ENCODE measurements at regions not wholly inside any gene's neighbourhood (a gene's known extent, or its start where the extent isn't known, plus 50 kb on each side); places are given as distances from the start of the nearest gene placed in this dataset.
"Not testable (repeated sequence)": the region's sequence is repeated elsewhere in the genome, so short reads cannot be mapped to it uniquely, and the experiment has no call there.

DNA sequence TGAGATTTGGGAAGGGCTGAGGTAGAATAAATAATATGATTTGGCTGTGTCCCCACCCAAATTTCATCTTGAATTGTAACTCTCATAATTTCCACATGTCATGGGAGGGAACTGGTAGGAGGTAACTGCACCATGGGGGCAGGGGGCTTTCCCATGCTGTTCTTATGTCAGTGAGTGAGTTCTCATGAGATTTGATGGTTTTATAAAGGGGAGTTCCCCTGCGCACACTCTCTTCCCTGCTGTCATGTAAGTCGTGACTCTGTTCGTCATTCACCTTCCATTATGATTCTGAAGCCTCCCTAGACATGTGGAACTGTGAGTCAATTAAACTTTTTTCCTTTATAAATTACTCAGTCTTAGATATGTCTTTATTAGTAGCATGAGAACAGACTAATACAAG, 115.5 kb upstream of the STARD4 start:
- no peak for DNase-seq
- POLR2A ChIA-PET (ENCODE audit: partially characterized antibody) = no interaction called here
- Histone ChIP-seq H3K36me3 (ENCODE audit: insufficient read depth, low read length) (no peaks in the 10 kb centered on the region), H3K4me1 (ENCODE audit: insufficient read depth, low read length) (no peaks in the 10 kb centered on the region), H3K27me3 (ENCODE audit: insufficient read depth, low read length) (no peaks in the 10 kb centered on the region), H3K9me3 (ENCODE audit: control insufficient read depth in 1 of 2, low read length in 2 of 2) (no peaks in the 10 kb centered on the region), H3K4me3 (ENCODE audit: low read length in 2 of 2) (no peak overlapping the region), H3K27ac (ENCODE audit: low read depth, low read length) (no peak overlapping the region)
- intact Hi-C loops (cut with micrococcal nuclease) = no loop called here
- Mint-ChIP-seq H3K4me3 (no peak overlapping the region), H3K4me1 (no peaks in the 10 kb centered on the region), H3K27ac (no peak overlapping the region), H3K36me3 (no peaks in the 10 kb centered on the region), H3K27me3 (peaks cover 5 to 6% of the 10 kb centered on the region in 2 donors), H3K9me3 (peaks cover 0 to 5% (median 0%) of the 10 kb centered on the region in 8 donors)
- CTCF ChIA-PET (ENCODE audit: partially characterized antibody) = no interaction called here

DNA sequence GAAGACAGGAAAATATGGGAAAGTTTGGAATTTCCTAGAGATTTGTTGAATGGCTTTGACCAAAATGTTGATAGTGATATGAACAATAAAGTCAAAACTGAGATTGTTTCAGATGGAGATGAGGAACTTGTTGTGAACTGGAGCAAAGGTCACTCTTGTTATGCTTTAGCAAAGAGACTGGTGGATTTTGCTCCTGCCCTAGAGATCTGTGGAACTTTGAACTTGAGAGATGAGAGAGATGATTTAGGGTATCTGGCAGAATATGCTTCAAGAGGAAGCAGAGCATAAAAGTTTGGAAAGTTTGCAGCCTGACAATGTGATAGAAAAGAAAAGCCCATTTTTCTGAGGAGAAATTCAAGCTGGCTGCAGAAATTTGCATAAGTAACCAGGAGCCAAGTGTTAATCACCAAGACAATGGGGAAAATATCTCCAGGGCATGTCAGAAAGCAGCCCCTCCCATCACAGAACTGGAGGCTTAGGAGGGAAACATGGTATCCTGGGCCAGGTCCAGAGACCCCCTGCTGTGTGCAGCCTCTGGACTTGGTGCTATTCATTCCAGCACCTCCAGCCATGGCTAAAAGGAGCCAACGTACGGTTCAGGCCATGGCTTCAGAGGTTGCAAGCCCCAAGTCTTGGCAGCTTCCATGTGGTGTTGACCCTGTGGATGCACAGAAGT, 114.3 kb upstream of the STARD4 start:
- peaks cover 5 to 6% of the 10 kb centered on the region in 2 donors for H3K27me3 Mint-ChIP-seq
- no peak overlapping the region for H3K27ac Mint-ChIP-seq
- H3K9me3 ChIP-seq (ENCODE audit: control insufficient read depth in 1 of 2, low read length in 2 of 2) = no peaks in the 10 kb centered on the region
- no peak overlapping the region for H3K4me3 ChIP-seq (ENCODE audit: low read length in 2 of 2)
- H3K4me3 Mint-ChIP-seq = no peak overlapping the region
- DNase-seq = no peak
- no peaks in the 10 kb centered on the region for H3K36me3 ChIP-seq (ENCODE audit: insufficient read depth, low read length)
- no peaks in the 10 kb centered on the region for H3K27me3 ChIP-seq (ENCODE audit: insufficient read depth, low read length)
- CTCF ChIA-PET (ENCODE audit: partially characterized antibody) = no interaction called here
- H3K4me1 Mint-ChIP-seq = no peaks in the 10 kb centered on the region
- intact Hi-C loops (cut with micrococcal nuclease) = no loop called here
- no peak overlapping the region for H3K27ac ChIP-seq (ENCODE audit: low read depth, low read length)
- POLR2A ChIA-PET (ENCODE audit: partially characterized antibody) = no interaction called here
- no peaks in the 10 kb centered on the region for H3K36me3 Mint-ChIP-seq
- H3K4me1 ChIP-seq (ENCODE audit: insufficient read depth, low read length) = no peaks in the 10 kb centered on the region
- H3K9me3 Mint-ChIP-seq = peaks cover 0 to 5% (median 0%) of the 10 kb centered on the region in 8 donors

GRCh38 chr5:111618623-111619271, 106.4 kb upstream of the STARD4 start:
- no peak overlapping the region for H3K4me3 Mint-ChIP-seq
- POLR2A ChIA-PET (ENCODE audit: partially characterized antibody) = no interaction called here
- CTCF ChIA-PET (ENCODE audit: partially characterized antibody) = no interaction called here
- no peaks in the 10 kb centered on the region for H3K36me3 Mint-ChIP-seq
- no peak overlapping the region for H3K27ac Mint-ChIP-seq
- Histone ChIP-seq H3K36me3 (ENCODE audit: insufficient read depth, low read length) (no peaks in the 10 kb centered on the region), H3K4me3 (ENCODE audit: low read length in 2 of 2) (no peak overlapping the region), H3K4me1 (ENCODE audit: insufficient read depth, low read length) (no peaks in the 10 kb centered on the region), H3K27ac (ENCODE audit: low read depth, low read length) (no peak overlapping the region), H3K9me3 (ENCODE audit: control insufficient read depth in 1 of 2, low read length in 2 of 2) (no peaks in the 10 kb centered on the region), H3K27me3 (ENCODE audit: insufficient read depth, low read length) (no peaks in the 10 kb centered on the region)
- no peaks in the 10 kb centered on the region for H3K4me1 Mint-ChIP-seq
- DNase-seq = no peak
- H3K27me3 Mint-ChIP-seq = peaks cover 5 to 7% of the 10 kb centered on the region in 2 donors
- intact Hi-C loops (cut with micrococcal nuclease) = no loop called here
- H3K9me3 Mint-ChIP-seq = peaks cover 0 to 2% (median 0%) of the 10 kb centered on the region in 8 donors

- POLR2A ChIA-PET (ENCODE audit: partially characterized antibody) = no interaction called here
- no peak overlapping the region for H3K4me3 Mint-ChIP-seq
- H3K36me3 ChIP-seq (ENCODE audit: insufficient read depth, low read length) = no peaks in the 10 kb centered on the region
- peaks cover 5 to 7% of the 10 kb centered on the region in 2 donors for H3K27me3 Mint-ChIP-seq
- H3K4me1 Mint-ChIP-seq = no peaks in the 10 kb centered on the region
- H3K9me3 Mint-ChIP-seq = peaks cover 0 to 20% (median 4%) of the 10 kb centered on the region in 8 donors
- H3K27ac Mint-ChIP-seq = no peak overlapping the region
- no peaks in the 10 kb centered on the region for H3K4me1 ChIP-seq (ENCODE audit: insufficient read depth, low read length)
- DNase-seq = no peak
- H3K27me3 ChIP-seq (ENCODE audit: insufficient read depth, low read length) = no peaks in the 10 kb centered on the region
- H3K36me3 Mint-ChIP-seq = no peaks in the 10 kb centered on the region
- H3K4me3 ChIP-seq (ENCODE audit: low read length in 2 of 2) = no peak overlapping the region
- intact Hi-C loops (cut with micrococcal nuclease) = no loop called here
- CTCF ChIA-PET (ENCODE audit: partially characterized antibody) = no interaction called here
- H3K27ac ChIP-seq (ENCODE audit: low read depth, low read length) = no peak overlapping the region
- H3K9me3 ChIP-seq (ENCODE audit: control insufficient read depth in 1 of 2, low read length in 2 of 2) = no peaks in the 10 kb centered on the region
These were observed 102.7 kb upstream of the STARD4 start for GRCh38 chr5:111615054-111615453.

DNA sequence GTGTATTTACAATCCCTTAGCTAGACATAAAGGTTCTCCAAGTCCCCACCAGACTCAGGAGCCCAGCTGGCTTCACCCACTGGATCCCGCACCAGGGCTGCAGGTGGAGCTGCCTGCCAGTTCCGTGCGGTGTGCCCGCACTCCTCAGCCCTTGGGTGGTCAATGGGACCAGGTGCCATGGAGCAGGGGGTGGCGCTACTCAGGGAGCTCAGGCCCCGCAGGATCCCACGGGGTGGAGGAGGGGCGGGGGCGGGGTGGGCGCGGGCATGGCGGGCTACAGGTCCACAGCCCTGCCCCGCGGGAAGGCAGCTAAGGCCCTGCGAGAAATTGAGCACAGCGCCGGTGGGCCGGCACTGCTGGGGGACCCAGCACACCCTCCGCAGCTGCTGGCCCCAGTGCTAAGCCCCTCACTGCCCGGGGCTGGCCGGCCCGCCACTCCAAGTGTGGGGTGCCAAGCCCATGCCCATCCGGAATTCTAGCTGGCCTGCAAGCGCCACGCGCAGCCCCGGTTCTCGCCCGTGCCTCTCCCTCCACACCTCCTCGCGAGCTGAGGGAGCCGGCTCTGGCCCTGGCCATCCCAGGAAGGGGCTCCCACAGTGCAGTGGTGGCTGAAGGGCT, 99.8 kb upstream of the STARD4 start:
- H3K36me3 Mint-ChIP-seq; H3K27ac ChIP-seq (ENCODE audit: low read depth, low read length); H3K4me3 Mint-ChIP-seq; H3K36me3 ChIP-seq (ENCODE audit: insufficient read depth, low read length); POLR2A ChIA-PET (ENCODE audit: partially characterized antibody); H3K27me3 Mint-ChIP-seq; H3K4me3 ChIP-seq (ENCODE audit: low read length in 2 of 2); H3K9me3 ChIP-seq (ENCODE audit: control insufficient read depth in 1 of 2, low read length in 2 of 2); H3K4me1 ChIP-seq (ENCODE audit: insufficient read depth, low read length); H3K4me1 Mint-ChIP-seq; DNase-seq; H3K27ac Mint-ChIP-seq; H3K27me3 ChIP-seq (ENCODE audit: insufficient read depth, low read length); CTCF ChIA-PET (ENCODE audit: partially characterized antibody); intact Hi-C loops (cut with micrococcal nuclease): not testable (repeated sequence)
- H3K9me3 Mint-ChIP-seq = peaks cover 0 to 24% (median 5%) of the 10 kb centered on the region in 8 donors

- DNase-seq = no peak
- Histone ChIP-seq H3K9me3 (ENCODE audit: control insufficient read depth in 1 of 2, low read length in 2 of 2) (no peaks in the 10 kb centered on the region), H3K27ac (ENCODE audit: low read depth, low read length) (no peak overlapping the region), H3K36me3 (ENCODE audit: insufficient read depth, low read length) (no peaks in the 10 kb centered on the region), H3K27me3 (ENCODE audit: insufficient read depth, low read length) (no peaks in the 10 kb centered on the region), H3K4me3 (ENCODE audit: low read length in 2 of 2) (no peak overlapping the region), H3K4me1 (ENCODE audit: insufficient read depth, low read length) (no peaks in the 10 kb centered on the region)
- intact Hi-C loops (cut with micrococcal nuclease) = no loop called here
- Mint-ChIP-seq H3K36me3 (peaks cover 0 to 3% of the 10 kb centered on the region in 2 donors), H3K9me3 (peaks cover 0 to 14% (median 5%) of the 10 kb centered on the region in 8 donors), H3K4me3 (no peak overlapping the region), H3K4me1 (no peaks in the 10 kb centered on the region), H3K27me3 (peaks cover 0 to 1% of the 10 kb centered on the region in 2 donors), H3K27ac (no peak overlapping the region)
- POLR2A ChIA-PET (ENCODE audit: partially characterized antibody) = no interaction called here
- CTCF ChIA-PET (ENCODE audit: partially characterized antibody) = no interaction called here
These were observed 93.9 kb upstream of the STARD4 start for GRCh38 chr5:111606194-111606593.

- H3K36me3 ChIP-seq (ENCODE audit: insufficient read depth, low read length) = no peaks in the 10 kb centered on the region
- H3K27ac ChIP-seq (ENCODE audit: low read depth, low read length) = no peak overlapping the region
- H3K27me3 ChIP-seq (ENCODE audit: insufficient read depth, low read length) = no peaks in the 10 kb centered on the region
- no peaks in the 10 kb centered on the region for H3K9me3 ChIP-seq (ENCODE audit: control insufficient read depth in 1 of 2, low read length in 2 of 2)
- Mint-ChIP-seq H3K4me1 (no peaks in the 10 kb centered on the region), H3K9me3 (peaks cover 0 to 2% (median 0%) of the 10 kb centered on the region in 8 donors), H3K4me3 (no peak overlapping the region), H3K36me3 (no peaks in the 10 kb centered on the region), H3K27me3 (peaks cover 1 to 3% of the 10 kb centered on the region in 2 donors), H3K27ac (no peak overlapping the region)
- ChIA-PET POLR2A (ENCODE audit: partially characterized antibody) (no interaction called here), CTCF (ENCODE audit: partially characterized antibody) (no interaction called here)
- intact Hi-C loops (cut with micrococcal nuclease) = no loop called here
- DNase-seq = no peak
- H3K4me3 ChIP-seq (ENCODE audit: low read length in 2 of 2) = no peak overlapping the region
- H3K4me1 ChIP-seq (ENCODE audit: insufficient read depth, low read length) = no peaks in the 10 kb centered on the region
These were observed 91.1 kb upstream of the STARD4 start for GRCh38 chr5:111603446-111603827.

Measured in CD4-positive, alpha-beta memory T cell (primary cell).